Suprapubic skin (tissue), 4 donors: ENCODE measurements at regions not wholly inside any gene's neighbourhood (a gene's known extent, or its start where the extent isn't known, plus 50 kb on each side); places are given as distances from the start of the nearest gene placed in this dataset.
A peak's percentile ranks its signal among the peaks of the same experiment; 100 is the strongest.

Experiments
- DNase-seq, 2 donors: peaks; one replicate each; pipeline ENCODE4 v3.0.0-alpha.2; 2019; ENCODE audit warnings: low spot score in 2 of 2
- H3K27ac ChIP-seq: fragments of 200-600 bp; sonication (generic); one replicate; pipeline ENCODE4 v1.5.1; 2019
- H3K27me3 ChIP-seq: fragments of 200-600 bp; sonication (generic); one replicate; pipeline ENCODE4 v1.5.1; 2019
- H3K36me3 ChIP-seq: fragments of 200-600 bp; sonication (generic); one replicate; pipeline ENCODE4 v1.5.1; 2019
- H3K4me1 ChIP-seq: fragments of 200-600 bp; sonication (generic); one replicate; pipeline ENCODE4 v1.5.1; 2019
- H3K4me3 ChIP-seq: fragments of 200-600 bp; sonication (generic); one replicate; pipeline ENCODE4 v1.5.1; 2019; ENCODE audit warnings: mild to moderate bottlenecking
- H3K9me3 ChIP-seq: fragments of 200-600 bp; sonication (generic); one replicate; pipeline ENCODE4 v1.5.1; 2019
- CTCF ChIP-seq, 2 donors: fragments of 200-600 bp in 1 of 2; fragments of 450-650 bp in 1 of 2; sonication (generic) in 1 of 2; IDR thresholded peaks; one replicate each; pipeline ENCODE4 v1.5.1; 2016 to 2019; ENCODE audit warnings: antibody characterized with exemption in 2 of 2, mild to moderate bottlenecking in 1 of 2, moderate library complexity in 1 of 2
- EP300 ChIP-seq: sonication (generic); formaldehyde crosslinking; IDR thresholded peaks from one replicate; pipeline ENCODE4 v1.6.1; 2017; ENCODE audit warnings: antibody characterized with exemption
- POLR2A ChIP-seq, 2 donors: fragments of 450-650 bp; IDR thresholded peaks; one replicate each; pipeline ENCODE4 v1.6.1; 2017; ENCODE audit warnings: antibody characterized with exemption in 2 of 2, mild to moderate bottlenecking in 2 of 2, moderate library complexity in 2 of 2
- POLR2AphosphoS5 ChIP-seq, 3 donors: sonication (generic); formaldehyde crosslinking; IDR thresholded peaks; one replicate each; pipeline ENCODE4 v1.6.1; 2017; ENCODE audit warnings: antibody characterized with exemption in 3 of 3
- WGBS: methylation state at CpG from one replicate; pipeline ENCODE4 v1.1.5; 2018; 5-methylcytosine and 5-hydroxymethylcytosine counted together

DNA sequence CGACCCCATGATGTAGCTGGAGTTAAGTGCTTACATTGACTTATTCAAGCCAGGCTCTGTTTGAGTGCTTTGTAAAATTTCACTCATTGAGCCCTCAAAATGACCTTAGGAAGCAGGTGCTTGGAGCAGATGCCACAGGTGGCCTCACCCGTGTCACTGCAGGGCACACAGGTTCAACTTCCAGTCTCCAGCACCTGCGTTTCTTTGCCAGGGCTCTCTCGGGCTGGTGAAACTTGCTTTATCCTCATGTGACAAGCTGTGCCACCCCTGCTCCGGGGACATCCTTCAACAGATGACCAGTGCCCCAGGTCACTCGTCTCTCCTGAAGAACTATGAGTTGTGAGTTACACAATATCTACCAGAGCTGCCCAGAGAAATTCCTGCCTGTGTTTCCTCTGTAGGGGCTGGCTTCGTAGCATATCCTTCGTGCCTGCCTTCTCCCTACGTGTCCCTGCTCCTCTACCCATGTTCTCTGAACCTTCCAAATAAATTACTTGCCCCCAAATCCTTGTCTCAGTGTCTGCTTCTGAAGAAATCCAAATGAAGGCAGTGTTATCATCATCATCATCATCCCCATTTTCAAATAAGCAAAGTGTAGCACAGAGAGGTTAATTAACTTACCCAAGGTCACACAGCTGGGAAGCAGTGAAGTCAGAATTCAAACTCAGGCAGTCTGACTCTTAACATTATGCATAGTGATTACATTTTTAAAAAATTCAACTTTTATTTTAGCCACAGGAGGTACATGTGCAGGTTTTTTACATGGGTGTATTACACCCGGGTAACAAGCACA lies 352.5 kb downstream of the NPIPA8 start:
- no peaks in the 10 kb centered on the region for H3K36me3 ChIP-seq
- no peaks in the 10 kb centered on the region for H3K27me3 ChIP-seq
- TF ChIP-seq POLR2AphosphoS5 (IDR thresholded peaks at IDR 0.05), result no peak
- TF ChIP-seq EP300, result no peak
- TF ChIP-seq POLR2A (IDR thresholded peaks at IDR 0.05), result no peak
- no peak for TF ChIP-seq CTCF (IDR thresholded peaks at IDR 0.05)
- no peaks in the 10 kb centered on the region for H3K4me1 ChIP-seq
- peak in 1 of 2 donors; percentile 60 for DNase-seq
- no peaks in the 10 kb centered on the region for H3K9me3 ChIP-seq
- 79% methylated on average over 10 of the region's 10 CpGs for WGBS
- no peak overlapping the region for H3K27ac ChIP-seq
- no peak overlapping the region for H3K4me3 ChIP-seq

DNA sequence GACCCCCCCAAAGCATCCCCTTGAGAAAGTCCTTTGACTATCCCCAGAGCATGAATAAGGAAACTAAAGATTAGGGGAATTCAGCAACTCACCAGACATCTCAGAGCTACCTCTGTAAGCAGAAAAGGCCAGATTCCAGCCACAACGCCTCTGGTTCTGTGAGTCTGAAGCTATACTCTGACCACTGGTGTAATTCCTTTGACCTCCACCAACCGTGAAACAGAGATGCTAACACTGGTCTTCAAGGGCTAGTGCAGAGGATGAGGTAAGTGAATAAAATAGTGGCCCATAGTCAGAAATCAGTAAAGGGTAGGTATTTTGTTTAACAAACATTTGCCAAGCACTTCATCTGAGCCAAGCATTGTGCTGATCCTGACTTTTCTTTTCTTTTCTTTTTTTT lies 353.4 kb downstream of the NPIPA8 start:
- Histone ChIP-seq H3K9me3 (no peaks in the 10 kb centered on the region), H3K27me3 (no peaks in the 10 kb centered on the region), H3K27ac (no peak overlapping the region), H3K36me3 (no peaks in the 10 kb centered on the region), H3K4me1 (no peaks in the 10 kb centered on the region), H3K4me3 (no peak overlapping the region)
- TF ChIP-seq EP300 (no peak), POLR2A (IDR thresholded peaks at IDR 0.05) (no peak), POLR2AphosphoS5 (IDR thresholded peaks at IDR 0.05) (no peak), CTCF (IDR thresholded peaks at IDR 0.05) (no peak)
- DNase-seq, result no peak
- 72% methylated on average over 2 of the region's 2 CpGs for WGBS

DNA sequence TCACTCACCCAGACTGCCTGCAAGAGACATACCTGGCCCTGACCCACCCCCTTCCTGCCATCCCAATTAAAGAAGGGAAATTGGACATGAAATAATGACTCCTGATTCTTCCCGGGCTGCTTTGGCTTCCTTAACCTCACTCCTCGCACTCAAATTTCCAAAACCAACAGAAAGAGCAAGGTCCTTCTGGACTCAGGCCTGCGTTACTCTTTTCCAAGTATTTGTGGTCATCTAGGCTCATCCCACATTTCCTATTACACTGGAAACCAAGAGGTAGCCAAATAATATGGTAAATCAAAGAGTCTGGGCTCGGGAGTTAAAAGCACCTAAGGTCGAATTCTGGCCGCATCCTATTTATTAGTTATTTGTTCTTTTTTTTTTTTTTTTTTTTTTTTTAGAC lies 359.3 kb downstream of the NPIPA8 start:
- Histone ChIP-seq H3K27ac (no peak overlapping the region), H3K4me1 (peaks cover 4% of the 10 kb centered on the region), H3K27me3 (no peaks in the 10 kb centered on the region), H3K9me3 (no peaks in the 10 kb centered on the region), H3K36me3 (no peaks in the 10 kb centered on the region), H3K4me3 (no peak overlapping the region)
- DNase-seq, result no peak
- TF ChIP-seq EP300 (no peak), POLR2A (IDR thresholded peaks at IDR 0.05) (no peak), CTCF (IDR thresholded peaks at IDR 0.05) (no peak), POLR2AphosphoS5 (IDR thresholded peaks at IDR 0.05) (no peak)
- WGBS, result 74% methylated on average over 6 of the region's 6 CpGs

- Histone ChIP-seq H3K4me1 (peaks cover 28% of the 10 kb centered on the region), H3K27ac (peak overlapping the region; percentile 83), H3K4me3 (peak overlapping the region; percentile 9), H3K36me3 (no peaks in the 10 kb centered on the region), H3K9me3 (no peaks in the 10 kb centered on the region), H3K27me3 (no peaks in the 10 kb centered on the region)
- peak; percentile 76 to 83 for DNase-seq
- TF ChIP-seq POLR2AphosphoS5 (IDR thresholded peaks at IDR 0.05) (peak in 1 of 3 donors; percentile 6), CTCF (IDR thresholded peaks at IDR 0.05) (no peak)
- WGBS, result 43% methylated on average over 15 of the region's 15 CpGs
Observed at GRCh38 chr16:17972460-17972943, 364.0 kb downstream of the NPIPA8 start.

- no peak for DNase-seq
- Histone ChIP-seq H3K36me3 (no peaks in the 10 kb centered on the region), H3K27ac (peak overlapping the region; percentile 83), H3K27me3 (no peaks in the 10 kb centered on the region), H3K4me1 (peaks cover 28% of the 10 kb centered on the region), H3K9me3 (no peaks in the 10 kb centered on the region), H3K4me3 (no peak overlapping the region)
- WGBS, result 41% methylated on average over 4 of the region's 4 CpGs
- TF ChIP-seq POLR2AphosphoS5 (IDR thresholded peaks at IDR 0.05), result no peak
- TF ChIP-seq CTCF (IDR thresholded peaks at IDR 0.05), result peak in 1 of 2 donors; percentile 37
Observed at GRCh38 chr16:17970816-17971331, 365.7 kb downstream of the NPIPA8 start.
